ENCODE measurements at regions not wholly inside any gene's neighbourhood (a gene's known extent, or its start where the extent isn't known, plus 50 kb on each side); places are given as distances from the start of the nearest gene placed in this dataset.

DNA sequence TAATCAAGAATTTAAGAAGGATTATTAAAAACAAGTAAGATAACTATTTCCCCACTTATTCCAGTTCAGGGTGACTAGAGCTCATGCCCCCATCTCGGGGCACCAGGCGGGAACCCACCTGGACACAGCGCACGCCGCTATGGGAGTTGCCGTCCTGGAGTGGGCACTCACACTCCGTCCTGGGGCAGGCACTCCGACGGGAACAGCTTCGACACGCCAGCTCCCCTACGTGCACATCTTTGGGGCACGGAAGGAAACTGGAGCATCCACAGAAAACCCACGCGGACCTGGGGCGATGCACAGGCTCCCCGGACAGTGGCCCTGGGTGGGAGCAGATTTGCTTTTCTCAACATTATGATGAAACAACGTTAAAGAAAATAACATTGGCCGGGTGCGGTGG lies 52.0 kb upstream of the GATA5 start:
- no peak for DNase-seq (ENCODE audit: low read depth in 2 of 3, low spot score in 1 of 3)

DNA sequence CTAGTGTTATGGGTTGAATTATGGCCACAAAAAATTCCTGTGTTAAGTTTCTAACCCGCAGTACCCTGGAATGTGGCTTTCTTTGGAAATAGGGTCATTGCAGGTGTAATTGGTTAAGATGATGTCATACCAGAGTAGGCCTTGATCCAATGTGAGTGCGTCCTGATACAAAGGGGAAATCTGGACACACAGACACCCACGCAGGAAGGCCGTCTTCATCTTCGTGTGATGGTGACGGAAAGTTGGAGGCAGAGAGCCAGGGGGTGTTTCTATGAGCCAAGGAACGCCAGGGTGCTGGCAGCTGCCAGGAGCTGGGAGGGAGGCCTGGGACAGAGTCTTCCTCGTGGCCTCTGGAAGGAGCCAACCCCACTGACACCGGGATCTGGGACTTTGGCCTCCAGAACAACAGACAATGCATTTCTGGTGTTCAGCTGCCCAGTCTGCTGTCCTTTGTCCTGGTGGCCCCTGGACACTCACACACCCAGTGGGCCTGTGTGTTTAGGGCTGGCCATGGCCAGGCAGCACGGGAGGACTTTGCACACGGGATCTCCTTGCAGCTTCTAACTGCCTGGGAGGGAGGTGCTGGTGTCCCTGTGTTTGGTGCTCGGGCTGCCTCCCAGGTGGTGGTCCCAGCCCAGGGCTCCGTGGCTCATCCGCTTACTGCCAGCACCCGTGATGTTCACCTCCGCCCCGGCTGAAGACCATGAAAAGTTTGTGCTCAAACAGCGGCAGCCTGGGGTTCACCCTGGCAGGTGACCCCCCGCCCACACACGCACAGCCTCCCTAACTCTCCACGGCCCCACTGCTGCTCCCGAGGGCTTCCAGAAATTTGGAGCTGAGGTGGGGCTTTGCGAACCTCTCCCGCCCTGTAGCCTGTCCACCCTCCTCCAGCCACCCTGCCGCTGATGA lies 53.4 kb upstream of the GATA5 start:
- DNase-seq (ENCODE audit: low read depth in 2 of 3, low spot score in 1 of 3): no peak

- DNase-seq (ENCODE audit: low read depth in 2 of 3, low spot score in 1 of 3): no peak
These were observed 54.3 kb upstream of the GATA5 start for GRCh38 chr20:62529896-62530642.

GRCh38 chr20:62530643-62531032 lies 54.8 kb upstream of the GATA5 start:
- no peak for DNase-seq (ENCODE audit: low read depth in 2 of 3, low spot score in 1 of 3)

GRCh38 chr20:62531046-62531838 lies 55.4 kb upstream of the GATA5 start:
- no peak for DNase-seq (ENCODE audit: low read depth in 2 of 3, low spot score in 1 of 3)

GRCh38 chr20:62532921-62533320 lies 57.1 kb upstream of the GATA5 start:
- DNase-seq (ENCODE audit: low read depth in 2 of 3, low spot score in 1 of 3): no peak

DNA sequence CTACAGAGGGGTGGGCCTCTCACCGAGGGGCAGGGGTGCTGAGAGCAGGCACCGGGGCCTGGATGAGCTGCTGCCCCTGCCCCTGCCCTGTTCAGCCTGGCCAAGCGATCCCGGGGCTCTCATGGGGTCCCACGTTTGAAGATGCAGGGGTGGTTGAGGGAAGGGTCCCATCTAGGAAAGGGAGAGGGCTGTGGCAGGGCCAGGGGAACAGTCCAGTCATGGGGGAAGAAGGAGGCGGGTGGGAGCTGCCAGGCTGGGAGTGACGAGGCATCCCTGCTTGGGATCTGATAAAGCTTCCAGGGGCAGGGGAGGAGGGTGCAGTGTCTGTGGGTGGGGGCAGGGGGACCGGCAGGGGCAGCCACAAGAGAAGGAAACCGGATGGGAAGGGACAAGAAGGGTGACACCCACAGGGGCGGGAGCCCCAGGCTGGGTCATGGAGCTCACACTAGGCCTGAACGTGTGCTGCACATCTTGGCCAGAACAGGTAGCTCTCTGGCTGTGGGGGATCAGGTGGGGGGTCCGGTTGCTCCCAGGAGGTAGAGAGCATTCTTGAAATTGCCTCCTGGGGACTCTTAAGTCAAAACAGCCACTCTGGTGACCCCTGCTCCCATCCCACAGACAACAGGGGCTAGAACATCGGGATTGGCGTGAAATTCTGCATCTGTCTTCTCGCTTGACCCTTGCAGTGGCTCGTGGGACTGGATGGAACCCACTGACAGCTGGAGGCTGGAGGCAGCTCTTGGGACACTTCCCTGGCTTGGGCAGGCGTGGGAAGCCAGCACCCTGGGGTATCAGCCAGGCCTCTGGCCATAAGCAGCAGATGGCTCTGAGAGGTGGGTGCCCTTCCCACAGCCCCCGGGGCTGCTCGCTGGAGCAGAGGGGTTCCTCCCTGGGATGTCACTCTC lies 58.0 kb upstream of the GATA5 start:
- no peak for DNase-seq (ENCODE audit: low read depth in 2 of 3, low spot score in 1 of 3)

GRCh38 chr20:62534526-62535221 lies 58.9 kb upstream of the GATA5 start:
- DNase-seq (ENCODE audit: low read depth in 2 of 3, low spot score in 1 of 3): no peak

DNA sequence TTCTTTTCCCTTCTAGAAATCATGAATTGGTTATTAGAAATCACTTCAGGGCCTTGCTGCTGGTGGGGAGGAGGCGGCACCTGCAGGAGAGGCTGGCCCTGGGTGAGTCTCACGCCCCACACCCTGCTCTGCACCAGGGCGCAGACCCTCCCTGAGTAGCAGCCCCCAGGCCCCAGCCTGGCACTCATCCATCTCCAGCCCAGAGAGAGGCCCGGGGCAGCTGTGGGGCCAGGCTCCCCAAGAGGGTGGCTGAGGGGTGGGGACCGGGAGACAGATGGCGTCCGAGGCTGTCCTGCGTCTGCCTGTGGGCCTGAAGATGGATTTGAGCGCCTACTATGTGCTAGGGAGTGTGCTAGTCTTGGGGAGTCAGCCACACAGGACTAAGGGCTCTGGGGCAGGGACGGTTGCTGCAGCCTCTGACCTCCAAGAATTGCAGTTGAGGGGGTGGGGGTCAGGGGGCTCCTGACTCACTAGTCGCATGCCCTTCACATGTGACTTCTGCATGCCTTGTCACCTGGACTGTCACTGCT lies 59.6 kb upstream of the GATA5 start:
- no peak for DNase-seq (ENCODE audit: low read depth in 2 of 3, low spot score in 1 of 3)

GRCh38 chr20:62535964-62536363 lies 60.2 kb upstream of the GATA5 start:
- DNase-seq (ENCODE audit: low read depth in 2 of 3, low spot score in 1 of 3): no peak

DNA sequence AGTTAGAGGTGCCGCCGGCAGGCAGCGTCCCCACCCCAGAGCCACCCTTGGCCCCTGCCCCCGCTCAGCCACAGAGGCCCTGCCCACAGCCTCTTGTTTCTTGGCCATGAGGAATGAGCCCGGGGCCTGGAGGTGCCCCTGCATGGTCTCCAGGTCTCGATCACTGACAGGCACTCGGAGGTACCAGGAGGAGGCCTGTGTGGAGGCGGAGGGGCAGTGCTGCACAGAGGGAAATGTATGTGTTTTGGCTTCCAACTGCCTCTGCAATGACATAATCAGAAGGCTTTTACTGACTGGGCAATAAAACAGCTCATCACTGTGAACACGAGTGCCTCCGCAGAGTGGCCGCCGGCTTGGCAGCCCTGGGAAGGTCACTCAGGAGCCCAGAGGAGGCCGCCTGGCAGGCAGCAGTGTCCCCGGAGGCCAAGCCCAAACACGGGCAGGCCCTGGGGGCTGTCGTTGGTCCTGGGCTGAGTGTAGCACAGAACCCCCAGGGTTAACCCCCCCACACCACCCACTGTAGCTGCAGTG lies 61.1 kb upstream of the GATA5 start:
- no peak for DNase-seq (ENCODE audit: low read depth in 2 of 3, low spot score in 1 of 3)

DNA sequence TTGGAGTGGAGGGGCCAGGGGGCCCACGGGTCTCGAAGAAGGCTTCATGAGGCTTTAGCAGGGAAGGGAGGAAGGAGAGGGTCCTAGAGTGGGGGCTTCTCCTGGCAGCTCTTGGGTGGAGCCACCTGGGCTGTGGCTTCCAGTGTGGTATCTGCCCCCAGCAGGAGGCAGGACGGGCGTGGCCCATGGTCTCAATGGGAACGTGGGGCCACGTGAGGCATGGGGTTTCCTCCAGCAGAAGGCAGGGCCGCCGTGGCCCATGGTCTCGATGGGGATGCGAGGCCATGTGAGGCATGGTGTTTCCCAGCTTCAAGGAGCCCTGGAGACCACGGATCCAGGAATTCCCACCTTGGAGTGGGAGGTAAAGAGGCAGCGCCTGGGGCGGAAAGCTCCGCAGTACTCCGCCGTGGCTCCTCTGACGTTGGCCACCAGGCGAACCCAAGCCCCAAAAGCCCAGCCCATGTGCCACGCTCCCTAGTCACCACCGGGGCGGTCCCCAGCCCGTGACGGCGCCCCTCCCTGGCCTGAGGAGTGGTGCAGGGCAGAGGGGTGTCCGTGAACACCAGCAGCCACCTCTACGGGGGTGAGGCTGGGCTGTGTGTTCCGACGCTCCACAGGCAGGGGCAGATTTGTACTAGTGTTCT lies 62.0 kb upstream of the GATA5 start:
- no peak for DNase-seq (ENCODE audit: low read depth in 2 of 3, low spot score in 1 of 3)

GRCh38 chr20:62539198-62540045 lies 63.6 kb upstream of the GATA5 start:
- no peak for DNase-seq (ENCODE audit: low read depth in 2 of 3, low spot score in 1 of 3)

- DNase-seq (ENCODE audit: low read depth in 2 of 3, low spot score in 1 of 3): no peak
These were observed 64.7 kb upstream of the GATA5 start for GRCh38 chr20:62540504-62540903.

GRCh38 chr20:62542862-62543261 lies 67.1 kb upstream of the GATA5 start:
- no peak for DNase-seq (ENCODE audit: low read depth in 2 of 3, low spot score in 1 of 3)

GRCh38 chr20:62543470-62544302 lies 67.9 kb upstream of the GATA5 start:
- DNase-seq (ENCODE audit: low read depth in 2 of 3, low spot score in 1 of 3): no peak

DNA sequence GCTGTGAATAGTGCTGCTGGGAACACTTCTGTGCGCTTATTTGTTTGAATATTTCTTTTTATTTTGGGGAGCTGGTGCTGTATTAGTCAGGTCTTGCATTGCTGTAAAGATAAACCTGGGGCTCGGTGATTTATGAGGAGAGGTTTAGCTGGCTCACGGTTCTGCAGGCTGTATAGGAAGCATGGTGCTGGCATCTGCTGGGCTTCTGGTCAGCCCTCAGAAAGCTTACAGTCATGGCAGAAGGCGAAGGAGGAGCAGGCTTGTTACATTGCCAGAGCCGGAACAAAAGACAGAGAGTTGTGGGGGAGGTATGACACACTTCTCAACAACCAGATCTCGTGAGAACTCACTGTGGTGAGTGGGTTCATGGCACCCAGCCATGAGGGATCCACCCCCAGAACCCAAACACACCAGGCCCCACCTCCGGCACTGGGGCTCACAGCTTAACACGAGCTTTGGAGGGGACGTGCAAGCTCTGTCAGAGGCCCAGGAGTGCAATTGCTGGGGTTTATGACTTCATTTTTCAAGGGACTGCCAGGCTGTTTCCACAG lies 68.8 kb upstream of the GATA5 start:
- no peak for DNase-seq (ENCODE audit: low read depth in 2 of 3, low spot score in 1 of 3)

Measured in stimulated activated CD4-positive, alpha-beta T cell treated with anti-CD3 and anti-CD28 coated beads, Interleukin-12 subunit alpha, Interleukin-12 subunit beta, amount 100 ng/mL, for 48 hours (primary cell).